SK-N-SH (cell line): ENCODE measurements at regions not wholly inside any gene's neighbourhood (a gene's known extent, or its start where the extent isn't known, plus 50 kb on each side); places are given as distances from the start of the nearest gene placed in this dataset.

ENCODE experiments used
- CTCF ChIP-seq: fragments of 200-600 bp; sonication (generic); IDR thresholded peaks from 2 replicates; pipeline ENCODE4 v1.6.1; 2017; ENCODE audit warnings: antibody characterized with exemption, mild to moderate bottlenecking, moderate library complexity
- MEF2A ChIP-seq: IDR thresholded peaks from 2 replicates; pipeline ENCODE4 v1.4.0; 2012; ENCODE audit warnings: low read depth, borderline replicate concordance
- RAD21 ChIP-seq: IDR thresholded peaks from 2 replicates; pipeline ENCODE4 v1.6.1; 2012; ENCODE audit warnings: mild to moderate bottlenecking, low read length
- RCOR1 ChIP-seq: fragments of 150-350 bp; IDR thresholded peaks from 2 replicates; pipeline ENCODE4 v1.6.1; 2017; ENCODE audit warnings: antibody characterized with exemption, low read length
- YY1 ChIP-seq: IDR thresholded peaks from 2 replicates; pipeline ENCODE4 v1.4.0; 2012; ENCODE audit warnings: low read depth, mild to moderate bottlenecking
- TF ChIP-seq, protein P1 (sequence below): fragments of 150-350 bp; IDR thresholded peaks from 2 replicates; pipeline ENCODE4 v1.6.1; 2017; ENCODE audit warnings: antibody characterized with exemption, low read length, low read depth, borderline replicate concordance

GRCh38 chr9:21589344-21590056 is 107.4 kb upstream of the IFNE start:
- no peak for TF ChIP-seq MEF2A
- no peak for TF ChIP-seq CTCF
- TF ChIP-seq YY1: no peak
- TF ChIP-seq RAD21: no peak
- TF ChIP-seq, protein P1, sequence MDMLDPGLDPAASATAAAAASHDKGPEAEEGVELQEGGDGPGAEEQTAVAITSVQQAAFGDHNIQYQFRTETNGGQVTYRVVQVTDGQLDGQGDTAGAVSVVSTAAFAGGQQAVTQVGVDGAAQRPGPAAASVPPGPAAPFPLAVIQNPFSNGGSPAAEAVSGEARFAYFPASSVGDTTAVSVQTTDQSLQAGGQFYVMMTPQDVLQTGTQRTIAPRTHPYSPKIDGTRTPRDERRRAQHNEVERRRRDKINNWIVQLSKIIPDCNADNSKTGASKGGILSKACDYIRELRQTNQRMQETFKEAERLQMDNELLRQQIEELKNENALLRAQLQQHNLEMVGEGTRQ: no peak
- TF ChIP-seq RCOR1: no peak
